Neural cell (in vitro differentiated cells): ENCODE measurements at regions not wholly inside any gene's neighbourhood (a gene's known extent, or its start where the extent isn't known, plus 50 kb on each side); places are given as distances from the start of the nearest gene placed in this dataset.

Source experiments
- H2AFZ ChIP-seq: fragments of 200-600, 300-800 bp; sonication (generic), shearing (Covaris generic); 2 replicates; pipeline ENCODE4 v1.6.0; 2014; ENCODE audit warnings: low read depth, mild to moderate bottlenecking, antibody characterized with exemption, low read length, moderate library complexity
- H3F3A ChIP-seq: fragments of 200-600 bp; shearing (Covaris generic); 2 replicates; pipeline ENCODE4 v1.6.1; 2016; ENCODE audit warnings: mild to moderate bottlenecking, moderate library complexity, mixed read lengths, antibody characterized with exemption, low read length; ENCODE audit not compliant: insufficient read depth, poor library complexity, severe bottlenecking
- H3K27ac ChIP-seq: fragments of 200-600, 300-800 bp; sonication (generic), shearing (Covaris generic); 2 replicates; pipeline ENCODE4 v1.5.1; 2014; ENCODE audit warnings: mild to moderate bottlenecking, low read length, moderate library complexity
- H3K27me3 ChIP-seq: fragments of 300-800, 200-600 bp; sonication (generic), shearing (Covaris generic); 2 replicates; pipeline ENCODE4 v1.6.0; 2014; ENCODE audit warnings: mild to moderate bottlenecking, low read depth, low read length, moderate library complexity; ENCODE audit not compliant: insufficient read depth
- H3K36me3 ChIP-seq: fragments of 300-800, 200-600 bp; sonication (generic), shearing (Covaris generic); 2 replicates; pipeline ENCODE4 v1.5.1; 2014; ENCODE audit warnings: mild to moderate bottlenecking, antibody characterized with exemption, low read length, moderate library complexity; ENCODE audit not compliant: insufficient read depth
- H3K4me2 ChIP-seq: fragments of 300-800, 200-600 bp; sonication (generic), shearing (Covaris generic); 2 replicates; pipeline ENCODE4 v1.6.0; 2014; ENCODE audit warnings: mild to moderate bottlenecking, low read length
- H3K4me3 ChIP-seq: fragments of 300-800, 200-600 bp; sonication (generic), shearing (Covaris generic); 2 replicates; pipeline ENCODE4 v1.5.1; 2014; ENCODE audit warnings: mild to moderate bottlenecking, low read length, moderate library complexity
- H3K79me2 ChIP-seq: fragments of 200-600 bp; shearing (Covaris generic); replicated peaks from 2 replicates; pipeline ENCODE4 v1.6.0; 2014; ENCODE audit warnings: mild to moderate bottlenecking, low read length, moderate library complexity; ENCODE audit not compliant: insufficient read depth
- H3K9ac ChIP-seq: fragments of 300-800, 200-600 bp; sonication (generic), shearing (Covaris generic); 2 replicates; pipeline ENCODE4 v1.6.1; 2016; ENCODE audit warnings: mild to moderate bottlenecking, low read length, mixed read lengths
- H3K9me2 ChIP-seq: fragments of 200-600 bp; shearing (Covaris generic); 2 replicates; pipeline ENCODE4 v1.6.1; 2016; ENCODE audit warnings: mild to moderate bottlenecking, low read length, mixed read lengths; ENCODE audit not compliant: insufficient read depth
- H3K9me3 ChIP-seq: fragments of 200-600, 300-800 bp; sonication (generic), shearing (Covaris generic); 2 replicates; pipeline ENCODE4 v1.6.1; 2016; ENCODE audit warnings: mild to moderate bottlenecking, mixed run types, low read length, moderate library complexity, mixed read lengths
- H4K20me1 ChIP-seq: fragments of 200-600 bp; shearing (Covaris generic); 2 replicates; pipeline ENCODE4 v1.6.1; 2016; ENCODE audit warnings: mild to moderate bottlenecking, mixed run types; ENCODE audit not compliant: insufficient read depth
- EP300 ChIP-seq: fragments of 450-650 bp; conservative IDR thresholded peaks from 2 replicates; pipeline ENCODE4 v1.6.1; 2014; ENCODE audit warnings: antibody characterized with exemption, mild to moderate bottlenecking, moderate library complexity; ENCODE audit not compliant: poor library complexity, severe bottlenecking
- EZH2 ChIP-seq: fragments of 200-600, 300-800 bp; shearing (Covaris generic), sonication (generic); IDR thresholded peaks from 2 replicates; pipeline ENCODE4 v1.6.1; 2014; ENCODE audit warnings: antibody characterized with exemption, low read length, borderline replicate concordance, mild to moderate bottlenecking; ENCODE audit not compliant: insufficient read depth, poor library complexity, severe bottlenecking
- MXI1 ChIP-seq: fragments of 450-650 bp; conservative IDR thresholded peaks from 2 replicates; pipeline ENCODE4 v1.6.1; 2014; ENCODE audit warnings: antibody characterized with exemption, mild to moderate bottlenecking; ENCODE audit not compliant: poor library complexity, severe bottlenecking
- POLR2AphosphoS5 ChIP-seq: IDR thresholded peaks from 2 replicates; pipeline ENCODE4 v1.6.1; 2012
- RAD21 ChIP-seq: fragments of 450-650 bp; conservative IDR thresholded peaks from 2 replicates; pipeline ENCODE4 v1.6.1; 2014; ENCODE audit warnings: antibody characterized with exemption, mild to moderate bottlenecking, moderate library complexity
- SMC3 ChIP-seq: fragments of 450-650 bp; conservative IDR thresholded peaks from 2 replicates; pipeline ENCODE4 v1.6.1; 2014; ENCODE audit warnings: antibody characterized with exemption, mild to moderate bottlenecking, moderate library complexity; ENCODE audit not compliant: poor library complexity
- TAF1 ChIP-seq: IDR thresholded peaks from 2 replicates; pipeline ENCODE4 v1.6.1; 2012; ENCODE audit warnings: low read depth
- TF ChIP-seq, protein P1 (sequence below): fragments of 450-650 bp; IDR thresholded peaks from 2 replicates; pipeline ENCODE4 v1.5.1; 2014; ENCODE audit warnings: antibody characterized with exemption, mild to moderate bottlenecking, moderate library complexity; ENCODE audit not compliant: poor library complexity, severe bottlenecking
- TF ChIP-seq, protein P2 (sequence below): IDR thresholded peaks from 2 replicates; pipeline ENCODE4 v1.6.1; 2012; ENCODE audit warnings: borderline replicate concordance

- Histone ChIP-seq H3K27me3 (no peaks in the 10 kb centered on the region), H3K27ac (no peak overlapping the region), H4K20me1 (no peaks in the 10 kb centered on the region), H3F3A (no peaks in the 10 kb centered on the region), H3K36me3 (no peaks in the 10 kb centered on the region), H3K4me3 (no peak overlapping the region), H3K9me2 (no peaks in the 10 kb centered on the region), H3K9ac (no peak overlapping the region), H2AFZ (no peak overlapping the region), H3K4me2 (no peak overlapping the region), H3K79me2 (no peaks in the 10 kb centered on the region), H3K9me3 (no peaks in the 10 kb centered on the region)
- TF ChIP-seq, protein P1, sequence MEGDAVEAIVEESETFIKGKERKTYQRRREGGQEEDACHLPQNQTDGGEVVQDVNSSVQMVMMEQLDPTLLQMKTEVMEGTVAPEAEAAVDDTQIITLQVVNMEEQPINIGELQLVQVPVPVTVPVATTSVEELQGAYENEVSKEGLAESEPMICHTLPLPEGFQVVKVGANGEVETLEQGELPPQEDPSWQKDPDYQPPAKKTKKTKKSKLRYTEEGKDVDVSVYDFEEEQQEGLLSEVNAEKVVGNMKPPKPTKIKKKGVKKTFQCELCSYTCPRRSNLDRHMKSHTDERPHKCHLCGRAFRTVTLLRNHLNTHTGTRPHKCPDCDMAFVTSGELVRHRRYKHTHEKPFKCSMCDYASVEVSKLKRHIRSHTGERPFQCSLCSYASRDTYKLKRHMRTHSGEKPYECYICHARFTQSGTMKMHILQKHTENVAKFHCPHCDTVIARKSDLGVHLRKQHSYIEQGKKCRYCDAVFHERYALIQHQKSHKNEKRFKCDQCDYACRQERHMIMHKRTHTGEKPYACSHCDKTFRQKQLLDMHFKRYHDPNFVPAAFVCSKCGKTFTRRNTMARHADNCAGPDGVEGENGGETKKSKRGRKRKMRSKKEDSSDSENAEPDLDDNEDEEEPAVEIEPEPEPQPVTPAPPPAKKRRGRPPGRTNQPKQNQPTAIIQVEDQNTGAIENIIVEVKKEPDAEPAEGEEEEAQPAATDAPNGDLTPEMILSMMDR, result no peak
- TF ChIP-seq TAF1 (no peak), SMC3 (no peak), EP300 (no peak), EZH2 (no peak)
These were observed 1227.5 kb upstream of the CDH9 start for GRCh38 chr5:28265877-28266276.

DNA sequence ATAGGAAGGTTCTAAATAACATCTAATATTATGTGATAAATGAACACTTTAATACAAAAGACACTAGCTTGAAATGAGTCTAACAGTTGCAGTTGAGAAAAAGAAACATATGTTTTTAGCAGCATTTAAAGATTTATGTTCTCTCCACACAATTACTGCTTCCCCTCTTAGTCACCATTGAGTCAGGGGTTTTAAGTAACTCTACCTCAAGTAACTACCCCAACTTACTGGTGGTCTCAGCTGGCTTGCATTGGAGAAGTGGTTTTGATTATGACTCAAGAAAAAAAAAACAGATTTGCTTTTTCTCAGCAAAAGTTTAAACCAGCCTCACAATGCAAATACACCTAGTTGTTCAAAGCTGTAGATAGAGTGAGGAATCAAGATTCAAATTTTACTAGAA, 1216.5 kb upstream of the CDH9 start:
- Histone ChIP-seq H4K20me1 (no peaks in the 10 kb centered on the region), H3K27me3 (no peaks in the 10 kb centered on the region), H3K4me3 (no peak overlapping the region), H3K9ac (no peak overlapping the region), H3K4me2 (no peak overlapping the region), H3K79me2 (no peaks in the 10 kb centered on the region), H3F3A (no peaks in the 10 kb centered on the region), H2AFZ (no peak overlapping the region), H3K9me2 (no peaks in the 10 kb centered on the region), H3K27ac (no peak overlapping the region), H3K36me3 (no peaks in the 10 kb centered on the region), H3K9me3 (no peaks in the 10 kb centered on the region)
- no peak for TF ChIP-seq SMC3
- TF ChIP-seq TAF1, result no peak
- no peak for TF ChIP-seq MXI1
- TF ChIP-seq EZH2, result no peak
- TF ChIP-seq POLR2AphosphoS5, result no peak
- no peak for TF ChIP-seq RAD21
- TF ChIP-seq, protein P2, sequence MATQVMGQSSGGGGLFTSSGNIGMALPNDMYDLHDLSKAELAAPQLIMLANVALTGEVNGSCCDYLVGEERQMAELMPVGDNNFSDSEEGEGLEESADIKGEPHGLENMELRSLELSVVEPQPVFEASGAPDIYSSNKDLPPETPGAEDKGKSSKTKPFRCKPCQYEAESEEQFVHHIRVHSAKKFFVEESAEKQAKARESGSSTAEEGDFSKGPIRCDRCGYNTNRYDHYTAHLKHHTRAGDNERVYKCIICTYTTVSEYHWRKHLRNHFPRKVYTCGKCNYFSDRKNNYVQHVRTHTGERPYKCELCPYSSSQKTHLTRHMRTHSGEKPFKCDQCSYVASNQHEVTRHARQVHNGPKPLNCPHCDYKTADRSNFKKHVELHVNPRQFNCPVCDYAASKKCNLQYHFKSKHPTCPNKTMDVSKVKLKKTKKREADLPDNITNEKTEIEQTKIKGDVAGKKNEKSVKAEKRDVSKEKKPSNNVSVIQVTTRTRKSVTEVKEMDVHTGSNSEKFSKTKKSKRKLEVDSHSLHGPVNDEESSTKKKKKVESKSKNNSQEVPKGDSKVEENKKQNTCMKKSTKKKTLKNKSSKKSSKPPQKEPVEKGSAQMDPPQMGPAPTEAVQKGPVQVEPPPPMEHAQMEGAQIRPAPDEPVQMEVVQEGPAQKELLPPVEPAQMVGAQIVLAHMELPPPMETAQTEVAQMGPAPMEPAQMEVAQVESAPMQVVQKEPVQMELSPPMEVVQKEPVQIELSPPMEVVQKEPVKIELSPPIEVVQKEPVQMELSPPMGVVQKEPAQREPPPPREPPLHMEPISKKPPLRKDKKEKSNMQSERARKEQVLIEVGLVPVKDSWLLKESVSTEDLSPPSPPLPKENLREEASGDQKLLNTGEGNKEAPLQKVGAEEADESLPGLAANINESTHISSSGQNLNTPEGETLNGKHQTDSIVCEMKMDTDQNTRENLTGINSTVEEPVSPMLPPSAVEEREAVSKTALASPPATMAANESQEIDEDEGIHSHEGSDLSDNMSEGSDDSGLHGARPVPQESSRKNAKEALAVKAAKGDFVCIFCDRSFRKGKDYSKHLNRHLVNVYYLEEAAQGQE, result no peak
- TF ChIP-seq EP300, result no peak
- TF ChIP-seq, protein P1, result no peak
